COLO668 (cell line): ENCODE measurements at regions not wholly inside any gene's neighbourhood (a gene's known extent, or its start where the extent isn't known, plus 50 kb on each side); places are given as distances from the start of the nearest gene placed in this dataset.
"Not testable (repeated sequence)": the region's sequence is repeated elsewhere in the genome, so short reads cannot be mapped to it uniquely, and the experiment has no call there.

Experiments used
- DNase-seq: peaks from one replicate; lab custom pipeline; 2025; ENCODE audit not compliant: unreplicated experiment; lab: John Stamatoyannopoulos, UW

- no peak for DNase-seq
These were observed 750.9 kb upstream of the GOT2 start for GRCh38 chr16:59484833-59485516.

- no peak for DNase-seq
These were observed 744.7 kb upstream of the GOT2 start for GRCh38 chr16:59478838-59479237.

GRCh38 chr16:59470556-59470955, 736.4 kb upstream of the GOT2 start:
- no peak for DNase-seq

- DNase-seq: no peak
These were observed 735.1 kb upstream of the GOT2 start for GRCh38 chr16:59469266-59469665.

GRCh38 chr16:59463776-59464175, 729.7 kb upstream of the GOT2 start:
- DNase-seq: no peak

GRCh38 chr16:59459806-59460205, 725.7 kb upstream of the GOT2 start:
- DNase-seq: no peak

- DNase-seq: no peak
These were observed 721.4 kb upstream of the GOT2 start for GRCh38 chr16:59455497-59455896.

GRCh38 chr16:59450513-59450912, 716.4 kb upstream of the GOT2 start:
- DNase-seq: not testable (repeated sequence)

- DNase-seq: no peak
These were observed 706.4 kb upstream of the GOT2 start for GRCh38 chr16:59440502-59440901.

GRCh38 chr16:59432896-59433295, 698.8 kb upstream of the GOT2 start:
- DNase-seq: no peak

GRCh38 chr16:59432276-59432675, 698.2 kb upstream of the GOT2 start:
- DNase-seq: no peak

GRCh38 chr16:59424714-59425273, 690.7 kb upstream of the GOT2 start:
- no peak for DNase-seq

- no peak for DNase-seq
These were observed 678.1 kb upstream of the GOT2 start for GRCh38 chr16:59411961-59412841.

GRCh38 chr16:59410451-59410850, 676.3 kb upstream of the GOT2 start:
- DNase-seq: no peak

GRCh38 chr16:59405802-59406201, 671.7 kb upstream of the GOT2 start:
- DNase-seq: no peak

GRCh38 chr16:59404509-59404908, 670.4 kb upstream of the GOT2 start:
- DNase-seq: no peak

GRCh38 chr16:59400830-59401229, 666.7 kb upstream of the GOT2 start:
- DNase-seq: no peak

- DNase-seq: no peak
These were observed 663.5 kb upstream of the GOT2 start for GRCh38 chr16:59397638-59398037.

- DNase-seq: no peak
These were observed 660.4 kb upstream of the GOT2 start for GRCh38 chr16:59394526-59394925.

GRCh38 chr16:59392911-59393310, 658.8 kb upstream of the GOT2 start:
- DNase-seq: no peak

- DNase-seq: no peak
These were observed 657.7 kb upstream of the GOT2 start for GRCh38 chr16:59391617-59392364.
